ENCODE measurements at regions not wholly inside any gene's neighbourhood (a gene's known extent, or its start where the extent isn't known, plus 50 kb on each side); places are given as distances from the start of the nearest gene placed in this dataset.

DNA sequence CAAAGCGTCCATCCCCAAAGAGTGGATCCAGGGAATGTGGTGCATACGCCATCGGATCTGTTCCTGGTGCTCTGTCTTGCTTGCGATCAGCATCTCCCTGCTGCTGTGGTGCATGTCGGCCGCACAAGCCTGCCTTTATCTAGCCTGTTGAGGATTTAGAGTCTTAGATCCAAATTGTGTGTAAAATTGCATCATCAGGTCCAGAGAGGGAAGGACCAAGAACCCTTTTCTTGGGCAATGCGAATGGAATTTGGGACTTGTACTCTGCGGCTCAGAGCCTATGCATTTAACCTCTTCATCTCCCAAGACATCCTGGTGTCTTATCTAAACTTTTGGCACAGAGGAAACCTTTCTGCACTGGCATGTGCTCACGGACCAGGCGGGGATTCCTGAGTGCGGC, 1238.7 kb downstream of the TBC1D22A start:
- no peak for DNase-seq (ENCODE audit: low read depth, low spot score)

DNA sequence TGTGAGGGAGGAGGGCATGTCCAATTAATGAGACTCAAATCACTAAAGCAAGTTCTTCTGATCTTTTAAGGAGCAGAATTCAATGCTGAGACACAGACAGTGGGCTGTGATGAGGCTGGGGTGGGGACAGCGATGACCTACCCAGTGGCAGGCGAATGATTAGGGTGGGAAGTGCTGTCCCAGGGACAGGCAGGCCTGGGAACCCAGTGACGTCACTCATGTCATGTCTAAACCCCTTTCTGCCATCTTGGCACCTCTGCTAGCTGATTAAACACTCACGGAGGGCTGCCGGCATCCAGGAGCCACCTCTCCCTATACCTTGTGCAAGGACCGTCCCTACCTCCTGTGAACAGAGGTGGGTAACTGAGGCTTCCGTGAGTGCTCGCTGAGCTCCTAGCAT, 1235.2 kb downstream of the TBC1D22A start:
- DNase-seq (ENCODE audit: low read depth, low spot score): no peak

DNA sequence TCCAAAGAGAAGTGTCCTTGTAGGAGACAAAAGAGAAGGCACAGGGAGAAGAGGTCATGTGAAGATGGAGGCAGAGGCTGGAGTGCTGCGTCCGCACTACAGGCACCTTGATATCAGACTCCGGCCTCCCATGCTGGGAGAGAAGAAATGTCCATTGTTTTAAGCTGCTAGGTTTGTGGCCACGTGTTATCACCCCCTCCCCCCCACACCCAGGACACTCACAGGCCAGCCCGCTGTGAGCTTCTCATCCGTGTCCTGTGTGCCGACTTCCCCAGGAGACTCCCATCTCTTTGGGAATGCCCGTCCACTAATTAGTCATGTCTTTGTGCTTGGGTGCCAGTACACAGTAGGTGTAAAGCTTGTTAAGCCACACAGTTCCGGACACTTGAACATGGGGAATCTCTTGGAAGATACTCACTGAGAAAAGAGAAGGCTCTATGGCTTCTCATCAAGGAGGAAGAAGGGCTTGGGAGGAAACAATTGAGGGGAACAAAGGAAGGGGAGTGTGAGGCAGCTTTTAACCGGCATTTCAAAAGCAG, 1234.7 kb downstream of the TBC1D22A start:
- DNase-seq (ENCODE audit: low read depth, low spot score): no peak

DNA sequence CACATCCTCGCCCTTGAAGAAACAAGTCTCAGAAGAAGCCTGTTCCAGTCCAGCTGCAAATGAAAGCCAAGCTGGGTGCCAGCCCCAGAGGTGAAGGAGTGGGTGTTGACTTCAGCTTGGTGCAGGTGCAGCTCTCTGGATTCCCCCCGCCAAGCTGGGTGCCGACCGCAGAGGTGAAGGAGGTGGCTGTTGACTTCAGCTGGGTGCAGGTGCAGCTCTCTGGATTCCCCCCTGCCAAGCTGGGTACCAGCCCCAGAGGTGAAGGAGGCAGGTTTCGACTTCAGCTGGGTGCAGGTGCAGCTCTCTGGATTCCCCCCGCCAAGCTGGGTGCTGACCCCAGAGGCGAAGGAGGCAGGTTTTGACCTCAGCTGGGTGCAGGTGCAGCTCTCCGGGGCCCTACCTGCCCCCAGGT, 1234.0 kb downstream of the TBC1D22A start:
- no peak for DNase-seq (ENCODE audit: low read depth, low spot score)

DNA sequence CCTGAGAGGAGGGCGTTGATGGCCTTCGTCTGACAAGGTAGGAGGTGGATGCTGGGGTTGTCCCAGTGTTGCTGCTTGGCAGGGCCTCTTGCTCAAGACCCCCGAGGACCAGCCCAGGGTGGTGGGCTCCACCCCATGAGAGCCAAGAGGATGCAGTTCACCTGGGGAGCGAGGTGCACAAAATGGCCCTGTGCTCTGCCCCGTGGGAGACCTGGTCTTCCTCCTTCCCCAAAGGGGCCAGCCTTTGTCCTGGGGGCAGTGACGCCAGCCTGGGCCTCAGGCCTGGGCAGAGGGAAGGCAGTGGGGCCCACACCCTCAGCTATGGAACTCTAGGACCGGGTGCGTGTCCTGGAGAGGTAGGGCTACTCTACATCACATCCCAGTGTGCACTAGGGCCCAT, 1233.3 kb downstream of the TBC1D22A start:
- DNase-seq (ENCODE audit: low read depth, low spot score): no peak

DNA sequence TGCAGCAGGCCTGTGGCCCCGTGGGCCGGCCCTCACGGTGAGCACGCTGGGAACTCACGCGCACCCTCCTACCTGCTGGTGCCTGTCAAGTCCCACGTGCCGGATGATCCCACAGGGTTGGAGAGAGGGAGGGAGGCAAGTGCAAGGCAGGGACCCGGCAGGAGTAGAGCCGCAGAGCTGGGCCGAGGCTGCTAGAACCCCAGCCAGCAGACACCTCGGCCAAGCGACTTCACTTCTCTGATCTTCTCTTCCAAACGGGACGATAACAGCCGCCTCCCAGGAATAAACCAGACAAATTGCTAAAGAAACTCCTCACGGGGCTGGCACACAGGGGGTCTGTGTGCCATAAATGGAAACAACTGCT, 1232.8 kb downstream of the TBC1D22A start:
- DNase-seq (ENCODE audit: low read depth, low spot score): no peak

DNA sequence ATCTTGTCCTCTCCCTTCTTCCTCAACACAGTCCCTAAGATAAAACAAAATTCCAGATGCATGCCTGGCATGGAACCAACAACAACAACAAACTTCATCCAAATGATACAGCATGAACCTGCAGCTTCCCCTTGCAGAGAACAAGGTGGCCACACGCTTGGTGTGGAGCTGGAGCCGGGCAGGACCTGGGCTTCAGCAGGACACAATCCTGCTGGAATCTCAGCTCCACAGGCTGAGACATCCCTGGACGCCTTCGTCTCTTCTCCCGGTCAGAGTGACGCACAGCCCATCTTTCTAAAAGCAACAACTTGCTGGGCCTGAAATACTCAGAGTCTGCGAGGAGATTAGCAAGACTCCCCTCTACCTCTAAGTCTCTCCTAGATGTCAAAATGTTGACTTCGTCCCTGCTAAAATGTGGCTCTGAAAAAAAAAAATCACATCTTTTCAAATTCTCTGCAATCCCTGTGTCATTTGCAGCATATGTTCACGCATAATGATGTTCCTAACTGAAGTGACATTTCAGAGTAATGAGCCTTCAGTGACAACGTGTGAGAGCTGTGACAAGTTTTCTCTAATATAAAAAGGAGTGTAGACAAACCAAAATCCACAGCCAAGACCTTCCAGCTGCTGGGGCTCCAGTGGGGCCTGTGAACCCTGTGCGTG, 1232.3 kb downstream of the TBC1D22A start:
- DNase-seq (ENCODE audit: low read depth, low spot score): no peak

DNA sequence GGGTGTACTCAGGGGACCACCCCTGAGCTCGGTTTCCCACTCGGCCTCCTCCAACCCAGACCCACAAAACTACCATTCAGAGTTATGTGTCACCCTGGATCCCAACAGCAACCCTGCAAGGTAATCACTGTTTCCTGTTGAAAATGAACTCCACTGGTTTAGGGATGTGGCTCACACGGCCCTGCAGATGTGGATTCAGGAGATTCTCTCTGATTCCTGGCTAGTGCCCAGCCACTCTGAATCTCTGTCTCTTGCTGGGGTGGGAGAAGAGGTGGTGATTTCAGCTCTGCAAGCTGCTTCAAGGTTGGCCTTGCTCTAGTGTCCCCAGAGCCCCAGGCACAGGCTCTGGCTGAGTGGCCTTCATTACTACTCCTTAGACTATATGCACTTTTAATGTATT, 1231.6 kb downstream of the TBC1D22A start:
- no peak for DNase-seq (ENCODE audit: low read depth, low spot score)

DNA sequence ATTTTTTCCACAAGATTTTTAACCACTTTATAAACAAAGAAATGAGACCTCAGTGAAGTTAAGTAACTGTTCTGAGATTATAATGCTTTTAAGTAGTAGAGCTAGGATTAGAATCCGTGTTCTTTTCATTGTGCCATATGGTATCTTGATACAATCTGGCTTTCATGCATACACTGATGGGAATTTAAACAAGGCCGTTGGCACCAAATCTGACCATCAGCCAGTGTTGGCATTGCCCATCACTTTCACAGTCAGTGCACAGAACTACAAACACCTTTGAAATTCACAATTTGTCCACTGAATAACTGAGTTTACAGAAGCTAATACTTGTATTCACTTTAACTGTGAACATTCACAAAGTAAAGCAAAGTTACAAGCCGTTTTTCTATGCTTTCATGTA, 1228.0 kb downstream of the TBC1D22A start:
- DNase-seq (ENCODE audit: low read depth, low spot score): no peak

DNA sequence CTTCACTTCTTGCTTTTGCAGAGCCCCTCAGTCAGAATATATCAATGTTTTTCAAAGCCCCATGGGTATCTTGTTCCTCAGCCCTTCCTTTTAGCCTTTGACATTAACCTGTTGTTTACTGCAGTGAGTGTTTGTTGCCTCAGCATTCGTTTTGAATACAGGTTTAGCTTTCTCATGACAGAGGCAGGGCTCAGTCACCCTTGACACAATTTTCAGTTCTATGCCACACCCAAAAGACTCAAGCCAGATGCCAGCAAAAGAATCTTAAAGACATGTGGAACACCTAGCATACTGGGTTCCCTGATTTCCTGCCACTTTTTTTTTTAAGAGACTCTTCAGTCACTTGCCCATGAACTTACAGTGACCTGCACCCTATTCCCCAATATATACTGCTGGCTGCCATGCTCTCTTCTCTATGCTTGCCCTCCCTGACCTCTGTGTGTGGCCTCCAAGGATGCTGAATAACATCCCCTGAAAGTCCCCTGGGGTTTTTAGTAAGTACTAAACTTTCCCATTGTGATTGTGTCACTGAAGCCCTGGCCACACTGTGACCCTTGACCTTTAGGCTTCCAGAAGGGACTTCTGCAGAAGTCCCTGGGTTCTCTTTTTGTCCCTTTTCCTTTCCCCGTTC, 1225.5 kb downstream of the TBC1D22A start:
- no peak for DNase-seq (ENCODE audit: low read depth, low spot score)

DNA sequence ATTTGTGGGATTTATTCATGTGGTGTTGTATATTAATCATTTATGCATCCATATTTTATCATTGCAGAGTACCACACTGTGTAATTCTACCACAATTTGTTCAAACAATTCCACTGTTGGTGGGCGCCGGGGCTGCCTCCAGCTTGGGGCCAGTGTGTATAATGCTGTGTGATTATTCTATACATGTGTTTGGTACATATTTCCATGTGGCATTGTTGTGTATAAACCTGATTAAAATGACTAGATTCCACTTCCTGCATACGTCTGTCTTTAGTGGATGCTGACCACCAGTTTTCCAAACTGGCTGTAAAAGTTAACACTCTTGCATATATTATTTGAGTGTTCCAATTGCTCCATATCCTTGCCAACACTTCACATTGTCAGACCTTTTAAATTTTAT, 1213.8 kb downstream of the TBC1D22A start:
- DNase-seq (ENCODE audit: low read depth, low spot score): no peak

DNA sequence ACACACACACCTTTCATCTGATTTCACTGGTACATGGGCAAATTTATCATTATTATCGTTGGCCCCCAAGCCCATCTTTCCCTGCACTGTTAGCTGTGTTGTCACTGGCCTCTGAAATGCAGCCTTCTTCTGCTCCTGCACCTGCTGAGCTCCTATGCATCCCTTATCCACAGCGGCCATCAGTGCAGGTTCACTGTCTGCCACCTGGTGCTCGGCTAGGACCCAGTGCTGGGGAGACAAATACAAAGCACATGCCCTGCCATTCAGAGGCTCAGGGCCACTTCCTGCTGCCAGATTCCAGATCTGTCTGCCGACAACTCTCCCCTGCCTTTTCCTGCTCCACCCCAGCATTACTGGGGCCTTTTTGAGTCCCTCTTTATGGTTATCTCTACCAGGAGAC, 1205.4 kb downstream of the TBC1D22A start:
- no peak for DNase-seq (ENCODE audit: low read depth, low spot score)

DNA sequence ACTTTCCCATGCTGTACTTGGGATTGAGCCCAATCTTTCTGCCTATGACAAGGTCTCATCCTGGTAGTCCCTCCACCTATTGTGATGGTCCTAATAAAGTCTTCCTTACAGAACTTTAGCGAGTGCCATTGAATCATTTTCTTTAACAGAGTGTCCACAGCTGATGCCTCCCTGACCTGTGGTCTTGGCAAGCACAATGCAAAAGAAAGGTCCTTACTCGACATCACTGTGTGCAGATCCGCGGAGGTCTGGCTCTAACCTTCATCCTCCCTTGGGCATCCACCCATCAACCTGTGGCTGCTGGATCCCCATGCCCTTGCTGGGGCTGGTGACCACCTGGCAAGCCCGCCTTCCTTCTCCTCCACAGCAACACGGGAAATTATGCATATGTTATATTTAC, 1203.9 kb downstream of the TBC1D22A start:
- no peak for DNase-seq (ENCODE audit: low read depth, low spot score)

DNA sequence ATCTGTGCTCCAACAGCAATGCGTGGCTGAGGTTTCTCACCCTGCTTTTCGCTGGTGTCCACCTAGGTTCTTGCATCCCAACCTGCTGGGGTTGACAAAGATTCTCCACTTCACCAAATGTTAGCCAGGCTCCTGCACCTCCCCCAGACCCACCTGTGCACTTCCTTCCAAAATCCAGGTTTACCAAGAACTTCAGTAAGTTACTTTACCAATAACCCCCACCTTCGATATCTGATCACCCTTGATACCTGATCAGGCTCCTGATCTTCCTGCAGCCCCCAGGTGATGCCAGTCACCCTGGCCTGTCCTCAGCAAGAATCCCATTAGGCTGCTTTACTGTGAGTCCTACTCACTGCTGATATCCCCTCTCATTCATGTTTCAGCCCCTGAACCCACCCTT, 1203.4 kb downstream of the TBC1D22A start:
- no peak for DNase-seq (ENCODE audit: low read depth, low spot score)

DNA sequence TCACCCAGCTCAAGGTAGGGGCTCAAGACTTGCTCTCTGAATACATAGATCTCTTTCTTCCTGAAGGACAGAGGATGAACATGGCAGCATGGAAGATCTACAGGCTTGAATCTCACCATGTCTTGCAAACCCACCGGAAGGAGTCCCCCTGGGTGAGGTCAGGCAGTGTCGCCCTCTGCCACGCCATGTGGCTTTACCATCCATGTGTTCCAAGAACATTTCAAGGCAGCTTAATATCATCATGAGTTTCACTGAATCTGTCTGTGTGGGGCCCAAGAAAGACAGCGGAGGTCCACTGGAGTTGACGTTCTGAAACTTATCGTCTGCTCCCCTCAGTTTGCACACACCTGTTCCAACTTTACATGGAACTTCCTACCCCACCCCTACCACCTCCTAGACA, 1202.6 kb downstream of the TBC1D22A start:
- no peak for DNase-seq (ENCODE audit: low read depth, low spot score)

DNA sequence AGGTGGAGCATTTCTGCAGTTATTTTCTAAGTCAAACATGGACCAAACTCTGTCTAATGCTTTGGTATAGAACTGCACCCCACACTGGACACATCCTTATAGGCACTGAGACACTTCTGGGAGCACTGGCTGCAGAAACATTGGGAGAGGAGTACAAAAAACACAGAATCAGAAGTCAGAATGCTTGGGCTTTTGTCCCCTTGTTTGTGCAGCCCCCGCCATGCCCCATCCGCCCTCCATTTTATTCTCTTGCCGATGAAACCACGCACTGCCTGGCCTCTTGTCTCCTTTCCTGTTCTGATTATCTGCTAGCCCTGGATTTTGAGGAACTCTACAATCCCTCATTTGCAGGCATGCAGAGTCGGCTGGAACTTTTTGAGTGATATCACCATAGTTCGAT, 1201.2 kb downstream of the TBC1D22A start:
- DNase-seq (ENCODE audit: low read depth, low spot score): no peak

DNA sequence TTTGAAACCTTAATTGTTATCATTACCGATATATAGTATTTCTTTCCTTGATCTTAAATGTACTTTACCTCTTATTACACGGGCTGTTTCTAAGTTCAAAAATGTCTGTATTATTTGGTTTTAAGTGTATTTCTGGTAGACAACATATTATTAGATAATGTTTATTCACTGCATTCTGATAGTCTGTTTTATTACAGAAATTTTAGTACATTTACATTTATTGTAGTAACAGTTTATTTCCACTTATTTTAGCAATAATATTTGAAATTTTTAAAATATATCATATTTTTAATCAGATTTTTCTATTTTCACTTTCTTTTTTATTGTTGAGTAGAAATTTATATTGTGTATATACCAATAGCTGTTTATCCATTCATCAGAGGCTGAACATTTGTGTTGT, 1195.2 kb downstream of the TBC1D22A start:
- DNase-seq (ENCODE audit: low read depth, low spot score): no peak

DNA sequence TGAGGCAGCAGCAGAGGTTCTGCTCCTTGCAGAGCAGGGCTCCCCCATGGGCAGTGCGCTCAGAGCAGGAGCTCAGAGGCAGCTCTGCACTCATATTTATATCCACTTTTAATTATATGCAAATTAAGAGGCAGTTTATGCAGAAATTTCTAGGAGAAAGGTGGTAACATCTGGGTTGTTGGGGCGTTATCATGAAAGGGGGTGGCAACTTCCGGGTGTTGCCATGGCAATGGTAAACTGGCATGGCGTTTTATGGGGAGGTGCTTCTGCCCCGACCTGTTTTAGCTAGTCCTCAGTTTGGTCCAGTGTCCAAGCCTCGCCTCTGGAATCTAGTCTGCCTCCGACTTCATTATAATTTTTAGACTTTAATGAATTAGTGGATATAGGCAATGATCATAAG, 1191.7 kb downstream of the TBC1D22A start:
- DNase-seq (ENCODE audit: low read depth, low spot score): no peak

DNA sequence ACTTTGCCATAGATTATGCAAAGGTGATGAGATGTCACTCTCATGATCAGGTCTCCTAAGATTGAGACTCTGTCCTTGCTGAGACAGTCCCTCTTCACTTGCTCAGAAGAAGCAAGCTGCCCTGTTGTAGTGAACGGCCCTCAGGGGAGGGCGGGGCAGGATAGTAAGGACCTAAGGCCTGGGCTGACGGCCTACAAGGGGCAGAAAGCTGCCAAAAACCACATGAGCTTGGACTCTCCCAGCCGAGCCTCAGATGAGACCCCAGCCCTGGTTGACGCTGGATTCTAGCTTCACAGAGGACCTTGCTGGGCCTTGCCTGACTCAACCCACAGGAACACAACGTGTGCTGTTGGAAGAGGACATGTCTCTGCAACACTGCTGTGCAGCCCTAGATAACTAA, 1182.5 kb downstream of the TBC1D22A start:
- DNase-seq (ENCODE audit: low read depth, low spot score): no peak

DNA sequence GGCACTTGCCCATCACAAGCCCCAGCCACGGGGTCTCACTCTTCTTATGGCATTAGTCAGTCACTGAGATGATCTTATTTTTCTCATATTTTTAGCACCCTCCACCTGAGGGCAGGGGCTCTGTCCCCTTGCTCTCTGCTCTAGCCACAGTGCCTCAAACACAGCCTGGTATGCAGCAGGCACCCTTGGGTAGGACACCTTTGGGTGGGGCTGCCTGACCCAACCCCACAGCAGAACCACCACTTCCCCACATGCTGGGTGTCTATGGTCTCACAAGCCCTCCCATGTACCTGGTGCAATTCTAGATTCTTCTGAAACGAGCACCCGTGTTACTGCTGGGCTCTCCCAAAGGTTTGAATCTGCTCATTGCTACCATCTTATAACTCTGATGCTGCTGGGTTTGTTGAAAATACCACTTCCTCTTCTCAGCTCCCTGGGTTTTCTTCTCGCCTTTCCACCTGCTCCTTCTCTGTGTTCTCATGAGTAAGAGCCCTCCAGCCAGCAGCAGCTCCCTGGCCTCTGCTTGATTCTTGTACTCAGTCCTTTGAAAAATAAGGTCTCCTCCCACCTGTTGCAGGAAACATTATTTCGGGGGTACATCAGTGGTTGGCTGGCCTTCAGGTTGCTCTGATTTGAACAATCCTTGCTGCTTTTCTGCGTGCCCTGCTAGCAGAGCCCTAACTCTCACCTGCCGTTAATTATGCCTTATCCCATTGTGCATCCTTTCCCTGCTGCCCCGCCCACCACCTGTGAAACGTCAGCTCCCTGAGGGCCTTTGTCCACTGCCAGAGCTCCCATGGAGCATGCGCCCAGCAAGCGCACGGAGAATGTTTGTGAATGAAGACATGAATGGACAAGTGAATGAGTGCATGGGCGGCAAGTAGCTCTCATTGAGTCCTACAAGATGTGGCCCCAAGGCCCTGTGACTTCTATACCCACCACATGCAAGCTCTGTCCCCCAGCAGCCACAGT, 1181.6 kb downstream of the TBC1D22A start:
- DNase-seq (ENCODE audit: low read depth, low spot score): no peak

DNA sequence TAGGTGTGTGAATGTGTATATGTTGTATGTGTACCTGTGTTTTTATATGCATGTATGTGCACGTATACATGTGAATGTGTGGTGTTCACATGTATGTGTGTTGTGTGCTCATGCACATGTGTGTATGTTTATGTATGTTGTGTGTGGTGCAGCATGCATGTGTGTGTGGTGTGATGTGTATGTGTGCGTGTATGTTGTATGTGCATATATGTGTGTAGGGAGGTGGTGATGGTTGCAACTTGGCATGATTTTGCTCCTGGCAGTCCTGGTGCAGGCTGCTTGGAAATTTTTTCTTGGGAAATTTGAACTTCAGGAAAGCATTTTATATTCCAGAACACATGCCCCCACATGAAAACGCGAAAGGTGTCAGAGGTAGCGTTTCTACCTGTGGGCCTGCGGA, 1177.8 kb downstream of the TBC1D22A start:
- DNase-seq (ENCODE audit: low read depth, low spot score): no peak

DNA sequence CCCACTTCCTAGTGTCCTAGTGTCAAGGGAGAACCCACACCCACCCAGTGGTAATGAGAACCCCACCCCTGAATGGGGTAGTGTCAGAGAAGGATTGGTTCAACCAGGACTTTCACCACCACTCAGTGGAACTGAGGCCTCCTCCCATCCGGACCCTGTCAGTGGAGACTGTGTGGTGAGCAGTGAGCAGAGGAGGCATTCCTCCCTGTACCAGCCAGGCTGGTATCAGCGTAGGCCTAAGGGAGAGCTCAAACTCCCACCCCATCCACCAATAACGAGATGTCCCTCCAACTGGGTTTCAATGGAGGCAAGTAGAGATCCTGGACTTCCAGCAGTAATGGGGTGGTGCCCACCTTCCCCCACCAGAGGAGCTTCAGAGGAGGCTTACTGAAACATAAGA, 1171.4 kb downstream of the TBC1D22A start:
- no peak for DNase-seq (ENCODE audit: low read depth, low spot score)
